ENCODE measurements at regions not wholly inside any gene's neighbourhood (a gene's known extent, or its start where the extent isn't known, plus 50 kb on each side); places are given as distances from the start of the nearest gene placed in this dataset.
A peak's percentile ranks its signal among the peaks of the same experiment; 100 is the strongest.

- no peak for TF ChIP-seq CTCF (conservative IDR thresholded peaks at IDR 0.05)
- H3K27ac ChIP-seq, result no peak overlapping the region
Observed at GRCh38 chr7:67616517-67616916, 619.9 kb downstream of the TYW1 start.

GRCh38 chr7:67618556-67619162 is 622.0 kb downstream of the TYW1 start:
- no peak for TF ChIP-seq CTCF (conservative IDR thresholded peaks at IDR 0.05)
- H3K27ac ChIP-seq, result no peak overlapping the region

- no peak overlapping the region for H3K27ac ChIP-seq
- TF ChIP-seq CTCF (conservative IDR thresholded peaks at IDR 0.05), result no peak
Observed at GRCh38 chr7:67619175-67619574, 622.5 kb downstream of the TYW1 start.

GRCh38 chr7:67620216-67620933 is 623.7 kb downstream of the TYW1 start:
- H3K27ac ChIP-seq, result no peak overlapping the region
- no peak for TF ChIP-seq CTCF (conservative IDR thresholded peaks at IDR 0.05)

GRCh38 chr7:67621704-67622103 is 625.1 kb downstream of the TYW1 start:
- TF ChIP-seq CTCF (conservative IDR thresholded peaks at IDR 0.05), result no peak
- H3K27ac ChIP-seq, result no peak overlapping the region

- peak overlapping the region; percentile 26; the same call in 1 of the 2 replicates for H3K27ac ChIP-seq
- TF ChIP-seq CTCF (conservative IDR thresholded peaks at IDR 0.05), result peak; percentile 95
Observed at GRCh38 chr7:67625257-67625737, 628.7 kb downstream of the TYW1 start.

- TF ChIP-seq CTCF (conservative IDR thresholded peaks at IDR 0.05), result no peak
- H3K27ac ChIP-seq, result no peak overlapping the region
Observed at GRCh38 chr7:67631476-67631875, 634.8 kb downstream of the TYW1 start.

Measured in VCaP (cell line).